Rectal smooth muscle tissue (tissue), 1 donor: ENCODE measurements at regions not wholly inside any gene's neighbourhood (a gene's known extent, or its start where the extent isn't known, plus 50 kb on each side); places are given as distances from the start of the nearest gene placed in this dataset.

ENCODE experiments used
- H3K27ac ChIP-seq: one replicate; pipeline ENCODE4 v1.7.0; 2013; ENCODE audit warnings: low read depth, low read length, inconsistent platforms
- H3K27me3 ChIP-seq: one replicate; pipeline ENCODE4 v1.7.0; 2013; ENCODE audit warnings: low read length; ENCODE audit not compliant: control insufficient read depth, insufficient read depth
- H3K36me3 ChIP-seq: one replicate; pipeline ENCODE4 v1.7.0; 2013; ENCODE audit warnings: low read length; ENCODE audit not compliant: control insufficient read depth, insufficient read depth
- H3K4me1 ChIP-seq: one replicate; pipeline ENCODE4 v1.7.0; 2013; ENCODE audit warnings: low read length; ENCODE audit not compliant: control insufficient read depth, insufficient read depth
- H3K4me3 ChIP-seq: one replicate; pipeline ENCODE4 v1.7.0; 2013; ENCODE audit warnings: low read length
- H3K9ac ChIP-seq: one replicate; pipeline ENCODE4 v1.7.0; 2013; ENCODE audit warnings: low read length

DNA sequence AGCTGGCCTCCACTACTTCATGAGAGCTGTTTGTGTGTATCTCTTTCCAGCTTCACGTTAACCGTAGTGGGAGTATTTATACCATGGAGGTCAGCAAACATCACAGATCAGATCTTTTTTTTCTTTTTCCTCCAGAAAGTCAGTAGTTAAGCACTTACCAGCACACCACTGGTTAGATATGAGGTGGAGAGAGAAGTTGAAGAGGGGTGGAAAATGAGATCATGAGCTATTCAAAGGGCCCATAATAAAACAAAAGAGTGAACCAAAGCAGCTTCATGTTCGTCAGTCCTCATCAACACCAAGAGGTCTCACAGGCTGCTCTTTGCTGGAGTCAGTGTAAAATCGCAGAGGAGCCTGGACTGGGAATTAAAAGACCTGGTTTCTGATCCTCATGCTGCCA is 125.1 kb upstream of the SGK1 start:
- Histone ChIP-seq H3K4me3 (no peak overlapping the region), H3K36me3 (no peaks in the 10 kb centered on the region), H3K9ac (no peak overlapping the region), H3K4me1 (no peaks in the 10 kb centered on the region), H3K27ac (no peak overlapping the region), H3K27me3 (no peaks in the 10 kb centered on the region)

DNA sequence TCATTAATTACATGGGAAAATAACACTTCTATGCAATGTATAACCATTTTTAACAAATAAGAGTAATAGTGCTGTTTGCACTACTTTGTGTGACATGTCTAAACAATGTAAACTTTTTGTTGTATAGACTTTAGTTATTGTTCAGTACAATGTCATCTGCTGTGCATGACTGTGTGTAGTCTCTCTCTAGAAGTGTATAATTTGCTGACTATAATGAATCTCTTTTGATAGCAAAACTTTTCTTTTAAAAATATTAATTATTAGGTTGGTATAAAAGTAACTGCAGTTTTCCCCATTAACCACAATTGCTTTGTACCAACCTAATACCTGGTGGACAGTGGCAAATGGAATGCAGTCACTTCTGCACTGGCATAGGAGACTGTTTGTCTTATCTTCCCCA is 124.2 kb upstream of the SGK1 start:
- H3K36me3 ChIP-seq: no peaks in the 10 kb centered on the region
- H3K27ac ChIP-seq: no peak overlapping the region

DNA sequence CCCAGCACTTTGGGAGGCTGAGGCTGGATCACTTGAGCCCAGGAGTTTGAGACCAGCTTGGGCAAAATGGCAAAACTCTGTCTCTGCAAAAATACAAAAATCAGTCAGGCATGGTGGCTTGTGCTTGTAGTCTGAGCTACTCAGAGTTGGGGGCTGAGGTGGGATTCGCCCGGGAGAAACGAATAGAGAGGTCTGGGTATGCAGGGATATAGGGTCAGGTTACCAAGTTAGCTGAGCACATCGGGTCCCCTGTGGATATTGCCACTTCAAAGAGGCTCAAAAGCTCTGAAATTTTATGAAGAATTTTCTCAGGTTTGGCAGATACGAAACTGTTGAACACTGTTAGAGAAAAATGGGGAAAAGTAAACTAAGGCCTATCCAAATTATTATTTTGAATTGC is 120.9 kb upstream of the SGK1 start:
- H3K36me3 ChIP-seq: no peaks in the 10 kb centered on the region
- no peak overlapping the region for H3K27ac ChIP-seq

More for the DNA sequence above, 124.2 kb upstream of the SGK1 start:
- Histone ChIP-seq H3K4me3 (no peak overlapping the region), H3K27me3 (no peaks in the 10 kb centered on the region), H3K9ac (no peak overlapping the region), H3K4me1 (no peaks in the 10 kb centered on the region)

DNA sequence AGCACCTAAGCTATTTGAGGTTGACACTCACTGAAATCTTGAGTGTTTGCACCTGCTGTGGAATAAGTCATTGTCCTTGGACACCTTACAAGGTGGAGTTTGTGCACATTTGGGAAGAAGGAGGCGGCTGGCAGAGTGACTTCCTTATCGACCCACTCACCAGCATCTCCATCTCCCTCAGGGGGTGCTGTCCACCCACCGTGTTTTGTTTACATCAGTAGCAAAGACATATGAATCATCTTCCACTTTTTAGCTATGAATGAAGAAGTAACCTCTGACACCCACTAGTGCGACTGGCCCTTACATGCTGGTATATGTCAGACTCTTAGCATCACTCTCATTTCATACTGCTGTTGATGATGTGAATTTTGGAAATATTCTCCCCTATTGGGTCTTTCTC is 119.5 kb upstream of the SGK1 start:
- Histone ChIP-seq H3K4me1 (no peaks in the 10 kb centered on the region), H3K4me3 (no peak overlapping the region), H3K27me3 (no peaks in the 10 kb centered on the region), H3K36me3 (no peaks in the 10 kb centered on the region), H3K27ac (no peak overlapping the region), H3K9ac (no peak overlapping the region)

More for the DNA sequence above, 120.9 kb upstream of the SGK1 start:
- no peaks in the 10 kb centered on the region for H3K27me3 ChIP-seq
- no peak overlapping the region for H3K4me3 ChIP-seq
- H3K9ac ChIP-seq: no peak overlapping the region
- no peaks in the 10 kb centered on the region for H3K4me1 ChIP-seq

DNA sequence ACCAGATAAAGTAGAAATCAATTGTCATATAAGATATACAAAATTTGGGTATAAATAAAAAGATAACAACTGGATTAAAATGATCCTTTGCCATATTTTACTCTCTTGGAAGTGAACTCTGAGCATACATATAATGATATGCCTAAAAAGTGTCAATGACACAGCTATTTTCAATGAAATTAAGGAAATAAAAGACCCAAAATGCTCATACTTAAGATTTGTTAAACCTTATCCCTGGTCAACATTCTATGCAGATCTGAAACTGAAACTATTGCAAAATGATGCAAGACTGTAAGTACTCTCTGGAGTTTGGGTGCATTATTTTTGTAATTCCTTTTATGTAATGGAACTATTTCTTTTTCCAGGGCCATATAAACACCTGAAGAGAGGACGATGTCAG is 119.0 kb upstream of the SGK1 start:
- Histone ChIP-seq H3K4me3 (no peak overlapping the region), H3K36me3 (no peaks in the 10 kb centered on the region), H3K27ac (no peak overlapping the region), H3K9ac (no peak overlapping the region), H3K27me3 (no peaks in the 10 kb centered on the region), H3K4me1 (no peaks in the 10 kb centered on the region)

DNA sequence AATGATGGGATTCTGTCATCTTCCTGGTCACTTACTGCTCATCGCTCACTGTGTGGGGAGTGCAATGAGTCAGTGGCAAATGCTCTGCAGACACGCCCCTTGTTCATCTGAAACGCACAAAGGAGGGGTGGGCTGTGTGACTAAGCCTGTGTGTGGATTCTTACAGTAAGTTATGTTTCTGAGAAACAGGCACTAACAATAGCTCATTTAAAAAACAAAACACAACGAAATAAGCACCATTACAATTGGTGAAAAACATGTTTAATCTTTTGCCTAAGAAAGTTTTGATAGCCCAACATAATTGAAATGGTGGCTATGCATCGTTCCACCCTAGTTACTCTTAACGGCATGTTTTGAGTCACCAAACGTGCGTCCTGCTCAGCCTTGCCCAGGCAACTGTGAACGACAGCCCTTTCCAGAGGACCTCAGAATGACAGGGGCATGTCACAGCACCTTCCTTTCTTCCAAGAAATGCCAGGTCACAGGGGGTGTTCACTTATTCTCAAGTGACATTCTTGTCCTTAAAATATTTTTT is 118.4 kb upstream of the SGK1 start:
- Histone ChIP-seq H3K9ac (no peak overlapping the region), H3K36me3 (no peaks in the 10 kb centered on the region), H3K27ac (no peak overlapping the region), H3K27me3 (no peaks in the 10 kb centered on the region), H3K4me1 (no peaks in the 10 kb centered on the region), H3K4me3 (peak overlapping the region; percentile 34)

DNA sequence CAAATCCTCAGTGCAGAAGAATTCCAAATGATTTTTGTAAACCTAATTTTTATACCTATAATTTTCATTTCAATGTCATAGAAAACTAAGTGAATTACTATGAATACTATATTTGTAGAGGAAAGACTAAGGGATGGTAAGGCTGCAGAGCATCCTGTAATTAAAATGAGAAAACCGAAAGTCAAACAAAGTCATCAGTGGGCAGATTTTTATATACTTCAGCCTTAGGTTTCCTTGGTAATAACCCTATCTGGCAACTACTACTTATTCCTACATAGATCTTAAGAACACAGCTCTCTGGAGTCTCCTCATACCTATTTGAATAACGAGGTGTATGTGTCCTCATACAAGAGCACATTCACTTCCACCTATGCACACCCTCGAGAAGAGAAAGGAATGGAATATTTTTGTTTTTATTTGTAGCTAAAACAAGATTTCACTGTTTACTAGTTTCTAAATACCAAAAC is 117.9 kb upstream of the SGK1 start:
- Histone ChIP-seq H3K27ac (no peak overlapping the region), H3K4me1 (no peaks in the 10 kb centered on the region), H3K27me3 (no peaks in the 10 kb centered on the region), H3K36me3 (no peaks in the 10 kb centered on the region), H3K9ac (no peak overlapping the region), H3K4me3 (no peak overlapping the region)

DNA sequence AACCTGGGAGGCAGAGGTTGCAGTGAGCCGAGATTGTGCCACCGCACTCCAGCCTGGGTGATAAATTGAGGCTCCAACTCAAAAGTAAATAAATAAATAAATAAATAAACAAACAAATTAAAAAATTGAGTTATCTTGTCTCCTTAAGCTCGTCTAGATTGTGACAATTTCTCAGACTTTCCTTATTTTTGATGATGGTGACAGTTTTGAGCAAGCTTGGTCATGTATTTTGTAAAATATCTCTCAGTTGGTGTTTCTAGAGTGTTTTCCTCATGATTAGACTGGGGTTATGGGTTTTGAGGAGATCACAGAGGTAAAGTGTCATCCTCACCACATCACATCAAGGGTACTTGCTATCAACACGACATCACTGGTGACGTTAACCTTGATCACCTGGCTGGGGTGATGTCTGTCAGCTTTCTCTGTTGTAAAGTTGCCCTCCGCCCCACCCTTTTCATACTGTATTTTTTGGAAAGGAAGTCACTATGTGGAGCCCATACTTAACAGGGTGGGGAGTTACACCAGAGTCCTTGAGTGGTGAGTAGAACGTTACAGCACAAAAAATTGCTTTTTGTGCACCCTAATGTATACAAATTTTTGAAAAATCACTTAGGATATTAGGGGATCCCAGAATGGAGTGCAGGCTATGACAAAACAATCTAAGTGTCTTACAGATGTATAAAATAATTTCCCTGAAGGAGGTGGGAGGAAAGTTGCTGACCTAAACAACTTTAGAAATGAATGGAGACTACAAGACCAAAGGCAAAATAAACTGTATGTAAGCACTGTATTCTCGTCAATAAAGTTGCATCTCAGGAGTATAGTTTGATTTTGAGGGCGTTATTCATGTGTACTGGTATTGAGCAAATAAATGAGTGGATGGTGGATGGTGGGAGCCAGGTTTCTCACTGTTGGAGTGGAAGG is 116.4 kb upstream of the SGK1 start:
- H3K36me3 ChIP-seq: no peaks in the 10 kb centered on the region
- H3K9ac ChIP-seq: no peak overlapping the region
- H3K4me3 ChIP-seq: no peak overlapping the region
- no peak overlapping the region for H3K27ac ChIP-seq
- H3K27me3 ChIP-seq: no peaks in the 10 kb centered on the region
- no peaks in the 10 kb centered on the region for H3K4me1 ChIP-seq

DNA sequence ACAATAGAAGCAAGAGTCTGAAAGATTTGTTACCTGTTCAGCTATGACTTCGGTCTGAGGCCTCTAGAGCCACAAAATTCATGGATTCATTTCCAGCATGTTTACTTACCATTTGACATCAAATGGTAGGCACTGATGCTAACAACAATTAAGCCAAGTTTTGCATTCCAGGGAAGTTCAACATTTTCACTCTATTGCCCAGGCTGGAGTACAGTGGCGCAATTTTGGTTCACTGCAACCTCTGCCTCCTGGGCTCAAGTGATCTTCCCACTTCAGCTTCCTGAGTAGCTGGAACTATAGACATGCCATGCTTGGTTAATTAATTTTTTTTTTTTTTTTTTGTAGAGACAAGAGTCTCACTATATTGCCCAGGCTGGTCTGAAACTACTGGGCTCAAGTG is 114.1 kb upstream of the SGK1 start:
- Histone ChIP-seq H3K4me1 (no peaks in the 10 kb centered on the region), H3K27ac (no peak overlapping the region), H3K9ac (no peak overlapping the region), H3K36me3 (no peaks in the 10 kb centered on the region), H3K27me3 (no peaks in the 10 kb centered on the region), H3K4me3 (no peak overlapping the region)

DNA sequence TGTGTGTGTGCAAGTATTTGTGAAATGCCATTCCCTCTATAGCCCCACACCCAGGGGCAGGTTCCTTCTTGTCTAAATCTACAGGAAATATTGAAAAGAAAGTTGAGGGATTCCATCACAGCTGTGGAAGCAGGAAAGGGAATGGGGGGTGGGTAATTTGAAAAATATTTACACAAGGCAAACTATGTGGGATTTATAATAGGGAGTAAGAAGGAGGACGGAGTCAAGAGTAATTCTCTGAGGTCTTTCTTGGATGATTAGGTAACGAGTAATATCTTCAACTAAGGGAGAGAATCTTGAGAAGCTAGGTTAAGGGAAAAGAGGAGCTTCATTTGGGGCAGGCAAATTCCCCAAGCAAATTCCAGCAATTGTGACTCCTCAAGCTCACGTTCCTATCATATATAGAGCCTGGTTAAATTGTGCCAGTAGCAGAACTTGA is 113.5 kb upstream of the SGK1 start:
- Histone ChIP-seq H3K27ac (no peak overlapping the region), H3K27me3 (no peaks in the 10 kb centered on the region), H3K9ac (no peak overlapping the region), H3K4me3 (no peak overlapping the region), H3K4me1 (no peaks in the 10 kb centered on the region), H3K36me3 (no peaks in the 10 kb centered on the region)

DNA sequence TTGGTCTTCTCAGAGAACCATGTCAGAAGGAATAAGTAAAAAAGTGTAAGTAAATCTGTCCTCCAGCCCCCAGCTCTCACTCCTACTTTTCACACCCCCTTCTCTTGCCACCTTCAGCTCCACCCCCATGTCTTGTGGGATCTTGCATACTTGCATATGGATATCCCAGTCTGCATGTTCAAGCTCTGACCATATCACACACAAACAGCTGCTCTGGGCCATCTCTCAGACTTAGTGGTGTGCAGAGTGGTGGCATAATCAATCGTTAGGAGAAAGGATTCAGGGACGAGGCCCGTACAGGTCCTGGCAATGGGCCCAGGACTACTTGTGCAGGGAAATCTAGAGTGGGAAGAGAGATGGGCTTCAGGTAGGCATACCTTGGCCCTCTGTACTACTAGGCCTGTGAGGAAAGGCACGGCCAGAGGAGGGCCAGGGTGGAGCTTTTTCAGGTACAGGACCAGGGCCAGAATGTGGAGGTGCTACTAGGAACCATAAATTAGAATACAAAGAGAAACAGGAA is 112.0 kb upstream of the SGK1 start:
- Histone ChIP-seq H3K9ac (no peak overlapping the region), H3K27me3 (no peaks in the 10 kb centered on the region), H3K27ac (no peak overlapping the region), H3K36me3 (no peaks in the 10 kb centered on the region), H3K4me3 (no peak overlapping the region), H3K4me1 (no peaks in the 10 kb centered on the region)

DNA sequence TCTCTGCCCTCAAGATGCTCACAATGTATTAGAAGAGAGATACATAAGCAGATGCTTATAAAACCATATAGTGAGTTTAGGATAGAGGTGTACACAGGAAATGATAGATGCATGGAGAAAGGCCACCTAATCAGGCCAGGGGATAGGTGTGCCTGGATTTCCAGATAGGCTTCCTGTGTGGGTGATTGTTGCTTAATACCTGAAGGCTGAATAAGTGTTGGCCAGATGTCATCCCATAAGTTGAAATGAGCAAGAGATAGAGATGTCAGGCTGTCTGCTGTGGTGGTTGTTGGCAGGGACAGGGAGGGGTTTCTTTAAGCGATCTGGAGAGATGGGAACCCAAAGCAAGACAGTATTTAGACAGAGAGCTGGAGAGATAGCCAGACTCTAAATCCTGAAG is 109.8 kb upstream of the SGK1 start:
- H3K9ac ChIP-seq: no peak overlapping the region
- no peaks in the 10 kb centered on the region for H3K4me1 ChIP-seq
- H3K4me3 ChIP-seq: no peak overlapping the region
- H3K27ac ChIP-seq: no peak overlapping the region
- H3K36me3 ChIP-seq: no peaks in the 10 kb centered on the region
- H3K27me3 ChIP-seq: no peaks in the 10 kb centered on the region
